Stimulated activated effector memory CD8-positive, alpha-beta T cell treated with anti-CD3 and anti-CD28 coated beads, Interleukin-12 subunit alpha, Interleukin-12 subunit beta, amount 100 ng/mL, for 72 hours (primary cell): ENCODE measurements at regions not wholly inside any gene's neighbourhood (a gene's known extent, or its start where the extent isn't known, plus 50 kb on each side); places are given as distances from the start of the nearest gene placed in this dataset.
"Not testable (repeated sequence)": the region's sequence is repeated elsewhere in the genome, so short reads cannot be mapped to it uniquely, and the experiment has no call there.

Experiments used
- ATAC-seq: fragments of 150-1000 bp; cut with Tn5 transposase; 2 replicates; pipeline ENCODE4 v1.10.0; 2021
- DNase-seq, 2 donors: peaks; one replicate each; pipeline ENCODE4 v3.0.0; 2021 to 2022; ENCODE audit warnings: low spot score in 2 of 2
- H3K27ac Mint-ChIP-seq: one replicate; pipeline ENCODE4 v1.8.0; 2022; ENCODE audit warnings: mild to moderate bottlenecking, mixed read lengths
- H3K36me3 Mint-ChIP-seq: one replicate; pipeline ENCODE4 v1.8.0; 2022; ENCODE audit warnings: mild to moderate bottlenecking, mixed read lengths
- H3K4me1 Mint-ChIP-seq: one replicate; pipeline ENCODE4 v1.8.0; 2022; ENCODE audit warnings: mixed read lengths
- H3K4me3 Mint-ChIP-seq: one replicate; pipeline ENCODE4 v1.8.0; 2022; ENCODE audit warnings: mild to moderate bottlenecking, mixed read lengths
- H3K9me3 Mint-ChIP-seq: one replicate; pipeline ENCODE4 v1.8.0; 2022; ENCODE audit warnings: mixed read lengths

GRCh38 chr4:34258176-34258575, 1986.1 kb downstream of the ARAP2 start:
- Mint-ChIP-seq H3K4me1 (no peaks in the 10 kb centered on the region), H3K27ac (no peak overlapping the region), H3K36me3 (no peaks in the 10 kb centered on the region), H3K9me3 (peaks cover 17% of the 10 kb centered on the region), H3K4me3 (no peak overlapping the region)
- DNase-seq, result no peak
- ATAC-seq, result no peak

GRCh38 chr4:34261799-34262314, 1982.5 kb downstream of the ARAP2 start:
- Mint-ChIP-seq H3K4me3 (no peak overlapping the region), H3K36me3 (no peaks in the 10 kb centered on the region), H3K27ac (no peak overlapping the region), H3K4me1 (no peaks in the 10 kb centered on the region), H3K9me3 (peaks cover 25% of the 10 kb centered on the region)
- DNase-seq, result no peak
- ATAC-seq, result no peak

GRCh38 chr4:34269613-34270012, 1974.7 kb downstream of the ARAP2 start:
- DNase-seq (no peak), ATAC-seq (no peak)
- Mint-ChIP-seq H3K27ac (no peak overlapping the region), H3K36me3 (no peaks in the 10 kb centered on the region), H3K9me3 (peaks cover 14% of the 10 kb centered on the region), H3K4me3 (no peak overlapping the region), H3K4me1 (no peaks in the 10 kb centered on the region)

- Mint-ChIP-seq H3K9me3 (peaks cover 8% of the 10 kb centered on the region), H3K4me3 (no peak overlapping the region), H3K4me1 (no peaks in the 10 kb centered on the region), H3K27ac (no peak overlapping the region), H3K36me3 (no peaks in the 10 kb centered on the region)
- DNase-seq (no peak), ATAC-seq (no peak)
These were observed 1972.6 kb downstream of the ARAP2 start for GRCh38 chr4:34271479-34272355.

GRCh38 chr4:34279011-34279410, 1965.3 kb downstream of the ARAP2 start:
- Mint-ChIP-seq H3K27ac (no peak overlapping the region), H3K4me3 (no peak overlapping the region), H3K4me1 (no peaks in the 10 kb centered on the region), H3K36me3 (no peaks in the 10 kb centered on the region), H3K9me3 (peaks cover 8% of the 10 kb centered on the region)
- no peak for DNase-seq
- ATAC-seq, result no peak

- Mint-ChIP-seq H3K36me3 (no peaks in the 10 kb centered on the region), H3K27ac (no peak overlapping the region), H3K4me1 (no peaks in the 10 kb centered on the region), H3K9me3 (peaks cover 8% of the 10 kb centered on the region), H3K4me3 (no peak overlapping the region)
- DNase-seq, result no peak
- ATAC-seq, result no peak
These were observed 1964.2 kb downstream of the ARAP2 start for GRCh38 chr4:34280131-34280530.

- H3K27ac Mint-ChIP-seq, result no peak overlapping the region
- ATAC-seq (no peak), DNase-seq (no peak)
These were observed 1962.5 kb downstream of the ARAP2 start for GRCh38 chr4:34281826-34282225.

GRCh38 chr4:34289489-34289888, 1954.8 kb downstream of the ARAP2 start:
- H3K4me1 Mint-ChIP-seq, result no peaks in the 10 kb centered on the region
- no peak overlapping the region for H3K4me3 Mint-ChIP-seq
- H3K9me3 Mint-ChIP-seq, result peaks cover 9% of the 10 kb centered on the region
- H3K27ac Mint-ChIP-seq, result no peak overlapping the region
- H3K36me3 Mint-ChIP-seq, result no peaks in the 10 kb centered on the region
- DNase-seq (no peak), ATAC-seq (no peak)

More at GRCh38 chr4:34281826-34282225, 1962.5 kb downstream of the ARAP2 start:
- H3K4me1 Mint-ChIP-seq, result no peaks in the 10 kb centered on the region
- H3K4me3 Mint-ChIP-seq, result no peak overlapping the region
- H3K9me3 Mint-ChIP-seq, result peaks cover 7% of the 10 kb centered on the region
- no peaks in the 10 kb centered on the region for H3K36me3 Mint-ChIP-seq

GRCh38 chr4:34289962-34290361, 1954.4 kb downstream of the ARAP2 start:
- DNase-seq (no peak), ATAC-seq (no peak)
- Mint-ChIP-seq H3K27ac (no peak overlapping the region), H3K4me1 (no peaks in the 10 kb centered on the region), H3K36me3 (no peaks in the 10 kb centered on the region), H3K4me3 (no peak overlapping the region), H3K9me3 (peaks cover 11% of the 10 kb centered on the region)

GRCh38 chr4:34293459-34293858, 1950.9 kb downstream of the ARAP2 start:
- Mint-ChIP-seq H3K4me1 (no peaks in the 10 kb centered on the region), H3K27ac (no peak overlapping the region), H3K4me3 (no peak overlapping the region), H3K9me3 (peaks cover 17% of the 10 kb centered on the region), H3K36me3 (no peaks in the 10 kb centered on the region)
- no peak for DNase-seq
- ATAC-seq, result no peak

- Mint-ChIP-seq H3K4me3 (no peak overlapping the region), H3K4me1 (no peaks in the 10 kb centered on the region), H3K27ac (no peak overlapping the region), H3K36me3 (no peaks in the 10 kb centered on the region), H3K9me3 (peaks cover 14% of the 10 kb centered on the region)
- DNase-seq (no peak), ATAC-seq (no peak)
These were observed 1934.9 kb downstream of the ARAP2 start for GRCh38 chr4:34309383-34309906.

GRCh38 chr4:34318773-34319172, 1925.5 kb downstream of the ARAP2 start:
- Mint-ChIP-seq H3K36me3 (no peaks in the 10 kb centered on the region), H3K4me1 (no peaks in the 10 kb centered on the region), H3K4me3 (no peak overlapping the region), H3K9me3 (peaks cover 2% of the 10 kb centered on the region), H3K27ac (no peak overlapping the region)
- no peak for DNase-seq
- ATAC-seq, result no peak

- H3K36me3 Mint-ChIP-seq, result no peaks in the 10 kb centered on the region
- H3K4me3 Mint-ChIP-seq, result no peak overlapping the region
- no peak for ATAC-seq
- no peak overlapping the region for H3K27ac Mint-ChIP-seq
- DNase-seq, result no peak
- peaks cover 16% of the 10 kb centered on the region for H3K9me3 Mint-ChIP-seq
- H3K4me1 Mint-ChIP-seq, result no peaks in the 10 kb centered on the region
These were observed 1920.6 kb downstream of the ARAP2 start for GRCh38 chr4:34323549-34324320.

- Mint-ChIP-seq H3K27ac (no peak overlapping the region), H3K4me1 (no peaks in the 10 kb centered on the region), H3K4me3 (no peak overlapping the region), H3K9me3 (peaks cover 26% of the 10 kb centered on the region), H3K36me3 (no peaks in the 10 kb centered on the region)
- no peak for ATAC-seq
- DNase-seq, result no peak
These were observed 1915.4 kb downstream of the ARAP2 start for GRCh38 chr4:34328939-34329338.

GRCh38 chr4:34335156-34335555, 1909.2 kb downstream of the ARAP2 start:
- DNase-seq, H3K27ac Mint-ChIP-seq, H3K9me3 Mint-ChIP-seq, H3K36me3 Mint-ChIP-seq, H3K4me1 Mint-ChIP-seq, ATAC-seq, H3K4me3 Mint-ChIP-seq: not testable (repeated sequence)
